HG03039 (cell line): ENCODE measurements at regions not wholly inside any gene's neighbourhood (a gene's known extent, or its start where the extent isn't known, plus 50 kb on each side); places are given as distances from the start of the nearest gene placed in this dataset.

ENCODE experiments used
- ATAC-seq: cut with Tn5 transposase; IDR thresholded peaks from one replicate; pipeline ENCODE4 v1.9.1; 2021; ENCODE audit warnings: mild to moderate bottlenecking, moderate library complexity; ENCODE audit not compliant: unreplicated experiment

DNA sequence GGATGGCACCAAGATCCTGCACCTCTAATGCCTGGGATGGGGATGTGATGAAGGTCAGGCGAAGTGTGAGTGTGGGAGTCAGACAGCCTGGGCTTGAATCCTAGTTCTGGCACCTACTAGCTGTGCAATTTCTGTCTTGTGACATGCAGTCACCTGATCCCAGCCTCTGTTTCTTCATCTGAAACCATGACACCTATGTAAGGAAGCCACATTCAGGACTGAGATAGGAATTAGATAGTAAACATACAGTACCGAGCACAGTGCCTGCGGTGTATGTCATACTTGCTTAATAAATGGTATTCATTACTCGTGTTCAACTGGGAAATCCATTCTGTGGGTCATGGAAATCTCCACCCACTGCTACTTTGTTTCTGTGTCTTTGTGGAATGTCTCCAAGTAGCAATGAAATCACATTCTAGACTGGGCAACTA lies 140.6 kb upstream of the STC2 start:
- no peak for ATAC-seq

DNA sequence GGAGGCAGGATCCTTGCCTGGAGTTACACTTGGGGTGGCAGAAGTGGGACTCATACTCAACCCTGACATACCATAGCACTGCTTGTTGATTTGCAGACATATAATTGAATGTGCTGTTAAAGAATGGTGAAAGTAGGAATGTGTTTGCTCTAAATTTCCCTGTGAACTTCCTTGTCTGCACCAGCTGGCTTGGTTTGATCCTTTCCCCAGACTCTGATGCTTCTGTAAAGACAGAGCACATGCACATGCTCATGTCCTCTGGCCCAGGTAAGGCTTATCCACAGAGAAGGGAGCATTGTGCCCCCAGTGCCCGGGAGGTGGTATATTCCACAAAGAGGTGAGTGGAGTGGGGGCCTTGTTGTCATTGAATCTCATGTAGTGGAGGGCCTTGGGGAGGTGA lies 138.0 kb upstream of the STC2 start:
- no peak for ATAC-seq

DNA sequence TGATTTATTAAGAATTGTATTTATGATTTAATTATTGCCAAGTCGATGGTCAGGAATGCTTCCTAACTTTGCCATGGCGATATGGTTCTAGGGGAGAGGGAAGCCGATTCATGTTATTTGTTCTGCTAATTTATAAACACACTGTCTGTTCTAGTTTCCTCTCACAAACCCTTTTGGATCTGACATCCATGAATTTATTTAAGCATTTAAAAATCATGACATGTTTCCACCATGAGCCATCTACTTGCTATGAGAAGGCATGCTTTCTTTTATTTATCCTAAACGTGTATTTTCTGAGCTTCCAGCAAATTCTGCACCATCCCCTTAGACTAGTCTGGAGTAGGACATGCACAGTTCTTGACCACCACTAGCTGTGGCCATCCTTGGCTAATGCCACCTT lies 136.6 kb upstream of the STC2 start:
- no peak for ATAC-seq

DNA sequence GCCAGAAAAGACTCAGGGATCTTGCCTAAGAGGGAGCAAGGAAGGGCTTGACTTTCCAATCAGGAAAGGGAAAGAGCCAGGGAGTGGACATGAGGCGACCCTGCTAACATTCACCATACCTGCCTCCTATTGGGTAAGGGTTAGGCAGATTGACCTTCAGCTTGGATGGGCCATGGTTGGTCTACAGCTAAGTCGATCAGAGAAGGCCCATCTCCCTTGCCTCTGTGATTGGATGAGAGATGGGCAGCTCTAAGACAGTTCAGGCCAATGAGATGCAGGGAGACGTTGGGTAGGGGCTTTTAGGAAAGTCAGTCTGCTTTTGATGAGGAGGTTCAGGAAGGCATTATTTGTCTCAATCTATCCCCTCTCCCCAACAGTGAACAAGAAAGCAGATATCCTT lies 135.0 kb upstream of the STC2 start:
- ATAC-seq, result no peak

DNA sequence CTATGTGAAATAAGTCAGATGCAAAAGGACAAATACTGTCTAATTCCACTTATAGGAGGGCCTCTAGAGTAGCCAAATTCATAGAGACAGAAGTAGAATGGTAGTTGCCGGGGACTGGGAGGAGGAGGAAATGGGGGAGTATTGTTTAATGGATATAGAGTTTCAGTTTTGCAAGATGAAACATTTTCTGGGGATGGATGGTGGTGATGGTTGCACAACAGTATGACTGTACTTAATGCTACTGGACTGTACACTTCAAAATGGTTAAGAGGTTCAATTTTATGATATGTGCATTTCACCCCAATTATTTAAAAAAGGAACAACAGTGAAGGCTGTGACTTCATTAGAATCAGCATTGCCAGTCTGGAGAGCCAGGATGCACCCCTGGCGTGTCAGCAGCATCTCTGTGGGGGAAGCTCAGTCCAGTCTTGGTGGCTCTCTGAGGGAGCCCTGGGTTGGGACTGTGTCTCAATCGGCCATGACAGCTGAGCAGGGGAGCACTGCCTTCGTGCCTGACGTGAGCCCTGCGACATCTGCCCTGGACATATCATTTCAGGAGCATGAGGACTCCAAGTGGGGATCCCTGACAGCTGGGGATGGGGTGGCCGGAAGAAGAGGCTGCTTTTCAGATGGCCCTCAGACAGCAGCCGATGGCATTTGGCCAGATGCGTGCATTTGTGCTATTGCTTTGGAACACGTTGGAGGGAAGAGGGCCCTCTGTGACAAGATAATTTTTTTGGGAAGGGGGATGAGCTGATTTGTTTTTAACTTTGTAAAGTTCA lies 130.8 kb upstream of the STC2 start:
- ATAC-seq, result no peak

DNA sequence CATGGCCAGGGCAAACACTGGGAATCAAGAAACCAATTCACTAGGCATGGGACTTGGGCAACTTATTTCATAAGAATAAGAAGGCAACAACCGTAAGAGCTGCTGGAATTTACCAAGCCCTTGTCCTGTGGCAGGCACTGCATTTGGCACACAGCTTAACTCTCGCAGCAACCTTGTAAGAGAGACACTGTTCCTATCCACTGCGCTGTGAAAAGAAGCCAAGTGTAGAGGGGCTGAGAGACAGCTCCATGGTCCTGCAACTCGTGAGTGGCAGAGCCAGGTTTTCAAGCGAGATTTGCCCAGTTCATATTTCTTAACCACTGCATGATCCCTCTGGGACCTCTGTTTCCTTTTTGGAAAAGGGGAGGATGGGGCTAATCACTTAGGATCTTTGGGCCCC lies 129.3 kb upstream of the STC2 start:
- ATAC-seq, result no peak

DNA sequence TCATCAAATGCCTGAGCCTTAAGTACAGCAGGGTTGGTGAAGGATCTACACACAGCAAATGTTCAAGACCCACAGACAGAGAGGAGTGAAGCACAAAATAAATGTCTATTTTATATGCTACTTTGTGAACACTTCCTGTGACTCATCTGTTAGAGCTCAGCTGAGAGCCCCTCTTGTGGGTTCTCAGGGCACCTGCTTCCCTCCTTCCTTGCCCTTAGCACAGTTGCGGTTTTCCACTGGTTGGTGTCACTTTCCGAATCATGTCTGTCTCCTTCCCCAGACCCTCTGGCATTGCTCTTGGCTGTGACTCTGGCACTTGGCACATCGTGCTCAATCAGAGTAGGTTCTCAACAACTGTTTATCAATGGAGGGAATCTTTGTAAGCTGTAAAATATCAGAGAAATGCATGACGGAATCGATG lies 128.5 kb upstream of the STC2 start:
- ATAC-seq, result no peak

DNA sequence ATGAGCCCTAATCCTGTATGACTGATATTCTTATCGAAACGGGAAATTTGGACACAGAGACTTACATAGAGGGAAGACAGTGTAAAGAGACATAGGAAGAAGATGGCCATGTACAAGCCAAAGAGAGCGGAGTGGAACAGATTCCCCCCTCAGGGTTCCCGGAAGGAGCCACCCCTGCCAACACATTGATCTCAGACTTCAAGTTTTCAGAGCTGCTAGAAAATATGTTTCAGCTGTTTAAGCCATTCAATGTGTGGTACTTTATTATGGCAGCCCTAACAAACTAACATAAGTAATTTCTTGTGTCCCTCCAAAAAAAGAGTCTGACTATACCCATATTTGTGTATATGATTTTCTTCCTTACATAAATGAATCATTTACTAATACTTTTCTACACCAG lies 128.0 kb upstream of the STC2 start:
- no peak for ATAC-seq

DNA sequence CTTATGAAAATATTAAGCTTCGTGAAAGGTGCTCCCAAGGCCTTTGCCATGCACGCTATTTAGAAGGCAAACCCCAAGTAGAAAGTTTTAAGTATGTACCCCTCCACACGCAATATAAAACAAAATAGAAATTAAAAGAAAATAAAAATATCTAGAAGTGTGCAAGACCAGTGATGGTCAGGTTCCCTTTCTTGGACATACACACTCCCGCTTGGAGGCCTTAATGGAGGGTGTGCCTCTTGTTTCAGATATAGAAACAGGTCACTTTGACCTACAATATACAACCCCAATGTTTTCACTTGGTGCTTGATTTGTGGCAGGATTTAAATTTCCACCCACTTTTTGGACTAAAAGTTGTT lies 127.4 kb upstream of the STC2 start:
- no peak for ATAC-seq

DNA sequence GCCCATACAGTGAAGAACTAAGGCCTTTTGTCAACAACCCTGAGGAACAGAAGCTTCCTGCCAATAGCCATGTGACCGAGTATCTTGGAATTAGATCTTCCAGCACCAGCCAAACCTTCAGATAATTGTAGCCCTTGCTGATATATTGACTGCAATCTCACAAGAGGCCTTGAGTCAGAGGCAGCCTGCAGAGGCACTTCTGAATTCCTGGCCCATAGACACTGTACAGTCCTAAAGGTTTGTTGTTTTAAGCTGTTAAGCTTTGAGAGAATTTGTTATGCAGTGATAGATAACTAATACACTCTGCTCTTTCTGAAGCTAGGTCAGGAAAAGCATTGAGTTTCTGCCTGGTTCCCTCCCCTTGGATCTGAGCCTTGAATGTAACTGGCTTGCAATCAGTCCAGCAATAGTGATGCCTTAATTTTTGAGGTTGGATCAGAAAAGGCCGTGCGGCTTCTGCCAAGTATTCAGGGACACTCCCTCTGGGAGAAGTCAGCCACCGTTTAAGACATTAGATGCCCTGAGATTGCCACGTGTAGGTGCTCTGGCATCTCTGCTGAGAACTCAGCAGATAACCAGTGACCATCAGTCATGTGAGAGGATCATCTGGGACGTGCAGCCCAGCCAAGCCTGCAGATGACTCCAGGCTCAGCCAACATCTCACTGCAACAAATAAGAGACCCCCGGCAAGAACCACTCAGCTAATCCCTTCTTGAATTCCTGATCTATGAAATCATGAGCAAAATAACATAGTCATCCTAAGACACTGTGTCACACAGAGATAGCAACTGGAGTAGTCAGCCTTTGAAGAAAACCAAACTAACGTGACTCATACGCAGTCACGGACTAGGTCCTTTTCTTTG lies 126.8 kb upstream of the STC2 start:
- ATAC-seq, result no peak

DNA sequence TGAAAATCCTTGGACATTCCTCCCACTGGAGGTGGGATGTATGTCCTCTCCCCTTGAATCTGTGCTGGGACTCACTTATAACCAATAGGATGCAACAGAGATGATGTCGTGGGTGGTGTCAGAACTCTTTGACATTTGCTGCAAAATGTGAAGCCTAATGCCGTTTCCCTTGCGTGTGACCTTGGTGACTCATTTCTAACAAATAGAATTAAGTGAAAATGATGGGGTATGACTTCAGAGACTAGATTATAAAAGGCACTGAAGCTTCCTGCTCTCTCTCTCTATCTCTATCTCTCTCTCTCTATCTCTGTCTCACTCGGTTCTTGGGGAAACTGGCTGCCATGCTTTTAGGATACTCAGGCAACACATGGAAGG lies 126.1 kb upstream of the STC2 start:
- ATAC-seq, result no peak

DNA sequence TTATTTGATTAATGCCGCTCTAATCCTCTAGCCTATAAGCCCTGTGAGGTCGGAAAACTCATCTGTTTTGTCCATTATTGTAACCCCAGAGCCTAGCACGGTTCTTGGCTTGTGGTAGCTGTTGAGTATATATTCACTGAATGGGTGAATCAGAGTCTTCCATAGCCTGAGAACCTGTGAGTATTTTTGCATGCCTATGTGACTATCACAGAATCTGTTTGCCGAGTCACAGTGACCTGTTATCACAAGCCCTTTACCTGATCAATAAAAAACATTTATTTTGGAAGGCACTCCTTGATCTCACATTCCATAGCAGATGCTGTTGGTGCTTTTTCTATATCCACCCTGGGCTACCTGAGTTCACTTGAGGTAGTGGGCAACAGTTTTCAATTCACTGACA lies 125.0 kb upstream of the STC2 start:
- no peak for ATAC-seq

DNA sequence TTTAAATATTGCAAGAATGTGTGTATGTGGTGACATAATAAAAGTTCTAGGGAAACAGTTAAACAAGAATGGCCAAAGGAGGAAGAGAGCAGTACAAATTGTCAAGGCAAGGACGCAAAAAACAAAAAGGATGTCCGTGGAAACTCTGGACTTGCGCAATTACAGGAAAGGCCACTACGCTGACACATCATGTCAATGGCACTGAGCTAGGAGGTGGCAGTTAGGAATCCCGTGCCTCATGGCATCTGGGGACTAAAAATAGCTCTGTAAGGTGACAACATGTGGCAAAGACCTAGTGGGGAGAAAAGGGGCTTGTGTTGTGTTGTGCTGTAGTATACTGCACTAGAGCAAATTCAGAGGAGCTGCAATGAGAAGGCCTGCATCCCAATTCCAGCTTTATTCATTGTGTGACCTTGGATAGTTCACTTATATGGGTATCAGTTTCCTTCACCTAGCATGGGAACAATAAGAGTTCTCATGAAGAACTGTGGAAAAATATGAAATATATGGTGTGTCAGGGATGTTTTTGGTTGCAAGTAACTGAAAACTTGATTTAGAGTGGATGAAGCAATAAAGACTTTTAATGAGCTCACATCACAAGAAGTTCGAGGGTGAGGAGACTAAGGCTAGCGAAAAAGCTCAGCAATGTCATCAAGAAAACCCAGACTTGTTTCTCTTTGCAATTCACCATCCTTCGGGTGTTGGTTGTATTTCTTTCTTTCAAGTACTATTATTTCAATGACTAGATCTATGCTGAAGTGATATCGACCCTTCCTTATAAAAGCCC lies 124.1 kb upstream of the STC2 start:
- no peak for ATAC-seq

DNA sequence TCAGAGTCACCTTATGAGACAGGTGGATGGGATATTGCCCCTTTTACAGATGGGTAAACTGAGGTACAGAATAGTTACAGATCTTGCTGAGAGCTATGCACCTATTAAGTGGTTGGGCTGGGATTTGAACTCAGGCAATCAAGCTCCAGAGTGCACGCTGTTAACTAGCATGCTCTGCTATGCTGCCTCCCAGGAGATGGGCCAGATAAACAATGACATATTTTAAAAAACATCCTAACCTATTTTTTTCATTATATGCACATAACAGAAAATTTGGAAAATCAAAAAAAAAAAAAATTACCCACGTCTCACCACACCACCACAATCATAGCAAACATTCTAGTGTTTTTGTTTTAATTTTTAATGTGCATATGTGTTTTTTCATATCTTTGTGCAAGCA lies 123.4 kb upstream of the STC2 start:
- no peak for ATAC-seq

DNA sequence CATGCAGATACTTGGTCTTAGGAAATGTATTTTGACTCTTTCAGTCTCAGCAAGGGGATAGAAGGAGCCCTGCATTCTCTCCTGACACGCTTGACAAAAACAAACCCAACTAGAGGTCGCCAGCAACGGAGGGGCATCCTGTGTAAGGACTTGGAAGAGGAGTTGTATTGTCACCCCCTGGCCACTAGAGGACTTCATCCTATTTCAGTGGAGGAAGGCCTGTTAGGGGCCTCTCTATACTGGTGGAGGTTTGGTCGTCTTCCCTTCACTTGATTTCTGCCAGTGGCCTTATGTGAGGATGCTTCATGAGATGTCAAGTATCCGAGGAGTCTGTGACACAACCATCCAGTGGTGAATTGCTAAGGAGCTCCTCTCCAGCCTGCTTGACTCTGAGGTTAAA lies 122.8 kb upstream of the STC2 start:
- ATAC-seq, result no peak

DNA sequence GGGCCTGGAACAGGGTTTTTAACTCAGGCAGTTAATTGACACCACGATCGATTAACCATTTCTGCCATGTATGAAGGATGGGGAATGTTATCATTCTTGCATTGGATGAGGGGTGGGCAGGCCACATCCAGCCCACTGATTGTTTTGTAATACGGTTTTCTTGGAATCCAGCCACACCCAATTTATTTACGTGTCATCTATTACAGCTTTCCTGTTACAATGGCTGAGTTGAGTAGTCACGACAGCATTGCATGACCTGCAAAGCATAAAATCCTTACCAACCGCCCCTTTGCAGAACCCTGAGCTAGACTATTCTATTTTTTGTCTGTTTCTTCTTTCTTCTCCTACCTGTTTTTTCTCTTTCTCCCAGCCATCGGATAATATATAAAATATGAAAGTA lies 122.0 kb upstream of the STC2 start:
- ATAC-seq, result no peak

DNA sequence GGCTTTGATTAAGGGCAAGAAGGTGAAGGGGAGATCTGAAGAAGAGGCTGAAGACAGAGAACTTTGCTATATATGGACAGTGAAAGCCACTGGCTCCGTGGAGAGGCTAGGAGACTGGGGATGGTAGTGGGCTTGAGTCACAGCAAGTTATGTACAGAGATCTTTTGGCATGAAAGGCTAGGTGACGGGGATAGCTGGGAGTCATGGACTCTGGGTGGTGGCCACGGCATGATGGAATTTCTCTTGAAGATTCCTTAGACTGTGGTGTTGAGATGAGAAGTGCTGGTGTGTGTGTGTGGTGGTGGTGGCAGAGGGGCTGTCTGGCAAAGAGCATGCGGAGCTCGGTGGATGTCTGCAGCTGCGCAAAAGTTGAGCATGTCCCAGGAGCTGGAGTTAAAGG lies 120.6 kb upstream of the STC2 start:
- ATAC-seq, result no peak

DNA sequence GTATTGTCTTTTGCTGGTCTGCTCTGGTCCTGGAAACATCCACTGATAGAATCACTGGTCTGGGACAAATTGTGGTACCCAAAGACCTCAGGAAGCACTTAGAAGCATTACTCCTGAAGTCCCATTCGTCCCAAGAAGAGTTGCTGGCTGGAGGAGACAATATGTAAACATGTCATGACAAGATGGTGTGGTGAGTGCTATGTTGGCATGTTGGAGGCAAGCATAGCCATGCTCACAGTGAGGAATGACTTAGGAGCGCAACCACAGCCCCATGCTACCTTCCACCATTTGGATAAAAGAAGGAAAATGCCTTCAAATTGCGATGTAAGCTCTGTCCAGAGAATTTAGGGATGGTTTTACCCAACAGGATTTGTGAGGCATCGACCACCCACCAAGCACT lies 115.8 kb upstream of the STC2 start:
- ATAC-seq, result no peak

DNA sequence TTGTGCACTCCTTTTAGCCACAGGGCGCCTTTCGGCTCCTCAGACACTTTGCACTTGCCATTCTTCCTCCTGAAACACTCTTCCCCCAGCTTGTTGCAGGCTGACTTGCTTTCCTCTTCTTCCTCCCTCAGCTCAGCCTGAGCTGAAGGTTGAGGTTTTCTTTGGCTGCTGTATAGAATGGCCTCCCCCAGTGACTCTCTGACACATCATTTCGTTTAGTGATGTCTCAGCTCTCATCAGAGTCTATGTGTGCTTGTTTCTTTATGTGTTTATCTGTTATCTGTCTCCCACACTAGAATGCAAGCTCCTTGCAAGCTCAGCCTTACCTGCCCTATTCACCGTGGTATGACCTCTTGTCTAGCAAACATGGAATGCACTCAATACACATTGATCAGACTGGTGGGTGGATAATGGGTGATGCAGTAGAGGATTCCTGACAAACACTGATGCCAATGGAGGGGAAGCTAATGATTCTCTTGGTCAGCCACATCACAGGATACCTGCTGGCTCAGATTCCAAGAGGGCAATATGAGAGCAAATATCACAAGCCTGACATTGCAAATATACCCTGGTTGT lies 112.9 kb upstream of the STC2 start:
- no peak for ATAC-seq

DNA sequence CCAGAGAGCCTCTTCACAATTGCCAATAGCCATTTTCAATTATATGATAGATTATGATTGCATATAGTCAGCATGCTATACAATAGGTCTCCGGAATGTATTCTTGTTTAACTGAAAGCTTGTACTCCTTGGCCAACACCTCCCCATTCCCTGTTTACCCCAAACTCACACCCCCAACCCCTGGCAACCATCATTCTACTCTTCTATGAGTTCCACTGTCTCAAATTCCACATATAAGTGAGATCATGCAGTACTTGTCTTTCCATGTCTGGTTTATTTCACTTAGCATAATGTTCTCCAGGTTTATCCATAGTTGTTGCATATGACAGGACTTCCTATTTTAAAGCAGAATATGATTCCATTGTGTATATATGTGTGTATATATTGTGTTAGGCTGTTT lies 110.7 kb upstream of the STC2 start:
- no peak for ATAC-seq

DNA sequence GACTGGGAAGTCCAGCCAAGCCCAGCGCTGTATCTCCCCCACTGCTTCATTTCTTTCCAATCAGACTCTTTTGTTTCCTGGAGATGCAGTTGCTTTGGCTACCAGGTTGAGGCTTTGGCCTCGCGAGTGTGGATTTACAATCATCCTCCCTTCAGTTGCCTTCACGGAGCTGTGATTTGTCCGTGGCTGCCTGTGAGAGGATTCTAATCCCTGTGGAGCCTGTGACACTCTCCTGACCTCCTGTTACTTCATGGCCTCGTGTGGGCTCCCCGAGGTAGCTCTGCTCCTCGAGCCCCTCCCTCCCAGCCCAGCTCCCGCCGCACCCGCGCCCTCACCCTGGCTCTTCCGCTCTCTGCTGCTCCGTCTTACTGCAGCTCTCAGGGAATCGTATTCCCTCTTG lies 107.2 kb upstream of the STC2 start:
- no peak for ATAC-seq
